Breast epithelium (tissue), 3 donors: ENCODE measurements at regions not wholly inside any gene's neighbourhood (a gene's known extent, or its start where the extent isn't known, plus 50 kb on each side); places are given as distances from the start of the nearest gene placed in this dataset.

Experiments
- CTCF ChIP-seq, 3 donors: fragments of 450-650 bp; IDR thresholded peaks; one replicate each; pipeline ENCODE4 v1.5.1; 2016 to 2017; ENCODE audit warnings: antibody characterized with exemption in 3 of 3, mild to moderate bottlenecking in 3 of 3, moderate library complexity in 3 of 3
- POLR2A ChIP-seq: fragments of 450-650 bp; IDR thresholded peaks from one replicate; pipeline ENCODE4 v1.6.1; 2016; ENCODE audit warnings: antibody characterized with exemption, mild to moderate bottlenecking, moderate library complexity
- POLR2AphosphoS5 ChIP-seq, 3 donors: sonication (generic); formaldehyde crosslinking; IDR thresholded peaks; one replicate each; pipeline ENCODE4 v1.6.1; 2017; ENCODE audit warnings: antibody characterized with exemption in 3 of 3

- no peak for TF ChIP-seq CTCF (IDR thresholded peaks at IDR 0.05)
- TF ChIP-seq POLR2A = no peak
- TF ChIP-seq POLR2AphosphoS5 (IDR thresholded peaks at IDR 0.05) = no peak
Observed at GRCh38 chr6:94027374-94027773, 608.0 kb upstream of the EPHA7 start.
